ENCODE measurements at regions not wholly inside any gene's neighbourhood (a gene's known extent, or its start where the extent isn't known, plus 50 kb on each side); places are given as distances from the start of the nearest gene placed in this dataset.

GRCh38 chr9:118360036-118360435 lies 655.8 kb downstream of the TLR4 start:
- DNase-seq (ENCODE audit: insufficient read length, low spot score) (no peak), FAIRE-seq (no peak)

- no peak for DNase-seq (ENCODE audit: insufficient read length, low spot score)
- FAIRE-seq: no peak
These were observed 657.9 kb downstream of the TLR4 start for GRCh38 chr9:118362123-118362522.

- no peak for DNase-seq (ENCODE audit: insufficient read length, low spot score)
- FAIRE-seq: no peak
These were observed 658.4 kb downstream of the TLR4 start for GRCh38 chr9:118362596-118362995.

GRCh38 chr9:118364266-118365106 lies 660.3 kb downstream of the TLR4 start:
- no peak for FAIRE-seq
- no peak for DNase-seq (ENCODE audit: insufficient read length, low spot score)

GRCh38 chr9:118366228-118366627 lies 662.0 kb downstream of the TLR4 start:
- FAIRE-seq (no peak), DNase-seq (ENCODE audit: insufficient read length, low spot score) (no peak)

- DNase-seq (ENCODE audit: insufficient read length, low spot score): no peak
- no peak for FAIRE-seq
These were observed 663.2 kb downstream of the TLR4 start for GRCh38 chr9:118367383-118367782.

- FAIRE-seq (no peak), DNase-seq (ENCODE audit: insufficient read length, low spot score) (no peak)
These were observed 680.4 kb downstream of the TLR4 start for GRCh38 chr9:118384531-118385100.

GRCh38 chr9:118395415-118395814 lies 691.2 kb downstream of the TLR4 start:
- no peak for FAIRE-seq

GRCh38 chr9:118401546-118401945 lies 697.3 kb downstream of the TLR4 start:
- DNase-seq (ENCODE audit: insufficient read length, low spot score) (no peak), FAIRE-seq (no peak)

More at GRCh38 chr9:118395415-118395814, 691.2 kb downstream of the TLR4 start:
- no peak for DNase-seq (ENCODE audit: insufficient read length, low spot score)

GRCh38 chr9:118414676-118415075 lies 710.5 kb downstream of the TLR4 start:
- no peak for FAIRE-seq
- DNase-seq (ENCODE audit: insufficient read length, low spot score): no peak

GRCh38 chr9:118418887-118419565 lies 714.8 kb downstream of the TLR4 start:
- no peak for DNase-seq (ENCODE audit: insufficient read length, low spot score)

GRCh38 chr9:118419676-118420075 lies 715.5 kb downstream of the TLR4 start:
- DNase-seq (ENCODE audit: insufficient read length, low spot score): no peak
- no peak for FAIRE-seq

More at GRCh38 chr9:118418887-118419565, 714.8 kb downstream of the TLR4 start:
- no peak for FAIRE-seq

GRCh38 chr9:118422508-118422907 lies 718.3 kb downstream of the TLR4 start:
- no peak for FAIRE-seq
- DNase-seq (ENCODE audit: insufficient read length, low spot score): no peak

GRCh38 chr9:118423021-118423420 lies 718.8 kb downstream of the TLR4 start:
- no peak for FAIRE-seq
- DNase-seq (ENCODE audit: insufficient read length, low spot score): no peak

- FAIRE-seq (no peak), DNase-seq (ENCODE audit: insufficient read length, low spot score) (no peak)
These were observed 719.5 kb downstream of the TLR4 start for GRCh38 chr9:118423721-118424120.

GRCh38 chr9:118426772-118427171 lies 722.6 kb downstream of the TLR4 start:
- DNase-seq (ENCODE audit: insufficient read length, low spot score): no peak
- FAIRE-seq: no peak

- FAIRE-seq: no peak
- no peak for DNase-seq (ENCODE audit: insufficient read length, low spot score)
These were observed 734.6 kb downstream of the TLR4 start for GRCh38 chr9:118438810-118439209.

GRCh38 chr9:118439441-118439840 lies 735.2 kb downstream of the TLR4 start:
- no peak for DNase-seq (ENCODE audit: insufficient read length, low spot score)
- no peak for FAIRE-seq

- DNase-seq (ENCODE audit: insufficient read length, low spot score) (no peak), FAIRE-seq (no peak)
These were observed 740.2 kb downstream of the TLR4 start for GRCh38 chr9:118444403-118444802.

GRCh38 chr9:118446943-118447639 lies 742.9 kb downstream of the TLR4 start:
- DNase-seq (ENCODE audit: insufficient read length, low spot score) (no peak), FAIRE-seq (no peak)

GRCh38 chr9:118449554-118449953 lies 745.4 kb downstream of the TLR4 start:
- DNase-seq (ENCODE audit: insufficient read length, low spot score): no peak
- FAIRE-seq: no peak
